HG02763 (cell line): ENCODE measurements at regions not wholly inside any gene's neighbourhood (a gene's known extent, or its start where the extent isn't known, plus 50 kb on each side); places are given as distances from the start of the nearest gene placed in this dataset.

ENCODE experiments used
- ATAC-seq: cut with Tn5 transposase; IDR thresholded peaks from one replicate; pipeline ENCODE4 v1.9.1; 2021; ENCODE audit warnings: mild to moderate bottlenecking, moderate library complexity; ENCODE audit not compliant: unreplicated experiment

DNA sequence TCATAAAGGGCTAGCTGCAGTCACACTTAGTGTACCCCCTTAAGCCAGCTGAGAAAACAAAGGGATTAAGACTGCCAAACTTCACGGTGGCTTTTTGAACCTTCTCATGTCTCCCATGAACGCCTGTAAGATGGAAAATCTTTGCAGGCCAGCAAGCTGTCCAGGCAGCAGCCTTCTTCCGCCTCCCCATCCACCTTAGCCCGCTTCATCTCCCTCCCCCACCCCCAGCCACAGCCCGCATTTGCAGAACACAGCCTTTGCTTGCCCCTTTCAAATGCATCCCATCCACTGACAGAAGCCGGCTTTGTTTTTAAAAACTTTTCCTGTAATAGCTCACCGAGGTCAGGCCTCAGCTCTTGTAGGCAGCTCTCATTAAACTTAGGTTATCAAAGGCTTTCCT lies 113.8 kb upstream of the FAM9B start:
- no peak for ATAC-seq

DNA sequence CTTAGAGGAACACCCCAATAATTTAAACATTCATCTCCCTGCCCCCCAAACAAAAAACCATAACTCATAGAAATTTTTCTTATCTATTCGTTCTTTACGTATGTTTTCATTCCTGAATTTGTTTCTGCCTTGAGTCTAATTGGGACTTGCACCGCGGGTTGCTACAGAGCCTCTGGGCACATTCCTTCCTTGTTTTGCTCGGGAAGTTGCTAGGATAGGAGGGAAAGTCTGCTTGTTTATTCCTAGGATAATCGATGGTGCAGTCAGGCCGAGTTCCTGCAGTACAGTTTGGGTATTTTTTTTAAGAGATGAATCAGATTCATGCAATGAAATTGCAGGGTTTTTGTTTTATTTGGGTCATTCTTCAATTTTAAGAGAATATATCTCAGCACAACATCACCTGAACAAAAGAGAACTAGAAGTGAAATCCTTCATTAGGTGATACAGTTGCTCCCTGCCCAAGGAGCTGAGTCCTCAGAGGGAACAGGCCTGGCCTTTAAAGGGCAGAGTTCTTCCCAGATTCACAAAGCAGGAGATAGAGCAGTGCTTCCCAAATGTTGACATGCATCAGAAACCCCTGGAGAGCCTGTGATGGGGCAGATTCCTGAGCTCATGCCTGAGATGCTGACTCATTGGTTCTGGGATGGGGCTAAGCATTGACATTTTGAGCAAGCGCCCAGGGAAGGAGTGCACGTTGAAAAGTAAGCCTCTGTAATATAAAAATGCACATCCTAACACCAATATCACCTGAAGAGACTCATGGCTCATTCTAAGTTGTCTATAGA lies 114.9 kb upstream of the FAM9B start:
- ATAC-seq: no peak

DNA sequence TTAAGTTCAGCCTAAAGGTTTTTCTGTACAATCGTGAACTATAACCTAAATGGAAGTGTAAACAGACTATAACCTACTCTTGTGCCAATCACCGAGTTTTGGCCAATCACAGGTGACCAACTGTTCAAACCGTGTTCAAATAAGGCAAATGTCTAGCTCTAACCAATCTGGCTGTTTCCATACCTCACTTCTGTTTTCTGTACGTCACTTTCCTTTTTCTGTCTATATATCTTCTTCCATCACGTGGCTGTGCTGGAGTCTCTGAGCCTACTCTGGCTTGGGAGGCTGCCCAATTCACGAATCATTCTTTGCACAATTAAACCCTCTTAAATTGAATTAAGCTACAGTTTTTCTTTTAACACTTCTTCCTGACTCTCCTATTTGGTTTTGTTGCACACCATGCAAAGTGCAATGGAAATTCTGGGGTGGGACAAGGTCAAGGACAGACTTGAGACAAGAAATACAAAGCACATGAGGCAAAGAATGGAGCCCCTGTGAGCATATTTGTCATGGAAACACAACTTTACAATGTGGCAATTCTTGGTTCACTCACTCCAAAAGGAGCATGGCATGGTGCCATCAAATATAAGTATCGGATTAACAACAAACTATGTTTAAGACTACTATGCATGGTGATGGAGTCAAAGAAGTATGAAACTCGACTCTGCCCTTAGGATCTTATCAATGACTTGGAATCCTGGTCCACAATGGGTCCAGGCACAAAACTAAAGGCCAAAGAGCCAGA lies 115.7 kb upstream of the FAM9B start:
- ATAC-seq: no peak

DNA sequence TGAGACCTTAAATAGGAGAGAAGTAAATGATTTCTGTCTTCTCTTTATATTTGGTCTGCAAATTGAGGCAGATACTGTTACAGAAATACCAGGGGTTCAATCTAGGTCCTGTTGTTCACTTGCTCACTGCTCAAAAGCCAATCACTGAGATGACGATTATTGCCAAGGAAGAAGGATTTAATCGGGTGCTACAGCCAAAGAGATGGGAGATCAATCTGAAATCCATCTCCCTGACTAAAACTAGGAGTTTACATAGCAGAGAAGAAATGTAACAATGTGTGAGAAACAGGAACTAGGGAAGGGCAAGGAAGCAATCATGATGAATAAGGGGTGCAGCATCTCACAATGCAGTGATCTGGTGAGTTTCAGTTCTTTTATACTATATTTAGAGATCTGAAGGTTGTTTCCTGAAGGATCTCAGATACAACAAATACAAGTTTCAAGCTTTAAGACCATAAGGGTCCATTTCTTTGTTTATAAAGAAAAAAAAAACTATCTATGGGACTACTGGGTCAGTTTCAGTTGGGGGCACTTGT lies 117.9 kb upstream of the FAM9B start:
- no peak for ATAC-seq

DNA sequence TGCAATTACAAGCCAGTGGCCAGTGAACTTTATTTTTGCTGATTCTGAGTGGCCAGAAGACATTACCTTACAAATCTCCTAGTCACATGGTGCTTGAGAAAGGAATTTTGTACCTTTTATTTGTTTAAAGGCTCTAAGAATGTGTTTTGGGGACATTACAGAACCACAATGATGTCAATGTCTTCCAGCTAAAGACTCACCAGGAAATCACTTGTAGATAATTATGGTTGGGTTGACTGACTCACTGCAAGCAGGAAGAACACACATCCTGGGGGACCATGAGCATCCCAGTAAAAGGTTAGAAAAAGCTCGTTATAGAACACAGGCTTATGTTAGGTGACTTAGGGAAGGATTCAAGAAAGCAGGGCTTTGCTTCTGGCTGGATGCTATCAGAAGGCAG lies 119.4 kb upstream of the FAM9B start:
- ATAC-seq: no peak

DNA sequence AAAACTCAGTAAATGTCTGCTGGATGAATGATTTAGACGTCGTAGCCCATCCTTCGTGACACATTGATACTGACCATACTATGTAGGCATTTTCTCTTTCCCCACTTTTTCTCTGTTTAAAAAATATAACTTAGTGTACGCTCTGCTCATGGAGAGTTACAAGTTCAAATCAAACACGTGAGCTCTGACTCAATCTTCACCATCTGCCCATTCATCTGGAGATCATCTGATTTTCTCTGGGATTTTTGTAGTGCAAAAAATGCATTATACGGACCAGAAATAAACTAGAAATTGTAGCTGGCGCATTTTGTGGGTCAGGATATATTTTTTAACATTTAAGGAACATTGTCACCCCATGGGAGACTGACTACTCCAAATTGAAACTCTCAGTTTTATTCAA lies 124.7 kb upstream of the FAM9B start:
- no peak for ATAC-seq

DNA sequence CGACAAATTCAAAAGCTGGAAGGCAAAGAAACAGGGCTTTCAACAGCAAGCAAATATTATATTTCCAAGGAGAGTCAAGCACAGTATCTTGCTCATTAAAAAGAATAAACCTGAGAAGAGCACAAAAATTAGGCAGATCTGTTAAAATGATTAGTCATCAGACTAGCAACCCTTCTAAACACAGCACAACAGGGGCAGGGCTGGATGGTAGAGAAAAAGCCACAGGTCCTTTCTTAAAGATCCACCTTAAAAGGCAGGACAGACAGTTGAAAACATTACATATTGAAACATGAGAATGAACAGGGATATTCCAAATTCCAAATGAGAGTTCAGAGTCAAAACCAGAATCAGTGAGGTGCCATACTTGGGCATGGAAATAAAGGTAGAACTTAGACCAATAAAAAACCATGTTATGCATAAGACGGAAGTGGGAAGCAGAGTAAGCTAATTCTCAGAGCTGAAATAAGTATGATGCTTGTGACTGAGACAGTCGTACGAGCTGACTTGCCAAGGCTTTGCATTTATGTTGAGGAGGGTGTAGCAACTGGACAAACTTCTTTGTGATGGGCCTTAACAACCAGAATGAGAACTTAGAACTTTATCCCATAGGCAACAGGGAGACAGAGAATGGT lies 126.9 kb upstream of the FAM9B start:
- ATAC-seq: no peak

DNA sequence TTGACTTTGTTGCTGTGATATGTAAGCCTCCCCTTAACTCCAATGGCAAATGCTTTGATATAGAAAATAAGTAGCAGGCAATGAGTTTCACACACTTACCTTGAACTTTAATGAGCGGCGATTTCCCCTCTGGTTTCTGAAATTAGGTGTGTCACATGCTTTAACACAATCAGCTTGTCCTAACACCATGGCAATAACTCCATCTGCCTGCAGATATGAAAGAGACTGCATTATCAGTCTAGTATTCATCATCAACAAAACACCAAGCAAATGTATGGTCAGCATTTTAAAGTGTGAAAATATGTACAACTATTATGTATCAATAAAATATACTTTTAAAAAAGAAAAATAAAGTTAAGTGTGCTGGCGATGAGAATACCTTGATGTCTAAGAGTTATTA lies 128.8 kb upstream of the FAM9B start:
- no peak for ATAC-seq

DNA sequence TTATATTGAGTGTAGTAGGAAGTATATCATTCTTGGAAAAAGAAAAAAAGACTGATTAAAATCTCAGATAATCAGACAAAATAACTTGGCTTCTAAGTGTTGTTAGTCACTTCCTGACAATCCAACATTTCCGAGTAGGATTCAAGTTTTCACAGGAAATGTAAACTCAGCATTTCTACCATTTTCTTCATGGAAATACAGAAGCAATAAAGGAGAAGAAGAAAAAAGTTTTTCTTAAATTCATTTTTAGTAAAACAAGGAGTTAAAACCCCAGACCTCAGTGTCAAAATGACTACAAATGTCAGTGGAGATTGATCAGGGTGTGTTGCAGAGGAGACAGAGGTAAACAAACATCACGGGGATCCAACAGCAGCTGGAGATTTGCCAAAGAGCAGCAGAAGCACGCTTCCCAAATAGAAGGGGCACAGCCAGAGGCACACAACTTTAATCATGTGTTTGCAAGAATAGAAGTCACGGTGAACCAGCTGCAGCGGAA lies 129.3 kb upstream of the FAM9B start:
- no peak for ATAC-seq

DNA sequence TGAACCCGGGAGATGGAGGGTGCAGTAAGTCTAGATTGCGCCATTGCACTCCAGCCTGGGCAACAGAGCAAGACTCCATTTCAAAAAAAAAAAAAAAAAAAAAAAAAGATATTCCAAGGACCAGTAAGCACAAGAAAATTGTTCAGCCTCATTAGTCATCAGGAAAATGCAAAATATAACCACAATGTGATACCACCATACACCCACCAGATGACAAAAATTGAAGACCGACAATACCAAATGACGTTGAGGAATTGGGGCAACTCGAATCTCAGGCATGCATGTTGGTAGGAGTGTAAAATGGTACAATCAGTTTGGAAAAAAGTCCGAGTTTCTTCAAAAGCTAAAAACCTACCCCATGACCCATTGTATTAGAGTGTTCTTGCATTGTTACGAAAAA lies 130.2 kb upstream of the FAM9B start:
- ATAC-seq: no peak

DNA sequence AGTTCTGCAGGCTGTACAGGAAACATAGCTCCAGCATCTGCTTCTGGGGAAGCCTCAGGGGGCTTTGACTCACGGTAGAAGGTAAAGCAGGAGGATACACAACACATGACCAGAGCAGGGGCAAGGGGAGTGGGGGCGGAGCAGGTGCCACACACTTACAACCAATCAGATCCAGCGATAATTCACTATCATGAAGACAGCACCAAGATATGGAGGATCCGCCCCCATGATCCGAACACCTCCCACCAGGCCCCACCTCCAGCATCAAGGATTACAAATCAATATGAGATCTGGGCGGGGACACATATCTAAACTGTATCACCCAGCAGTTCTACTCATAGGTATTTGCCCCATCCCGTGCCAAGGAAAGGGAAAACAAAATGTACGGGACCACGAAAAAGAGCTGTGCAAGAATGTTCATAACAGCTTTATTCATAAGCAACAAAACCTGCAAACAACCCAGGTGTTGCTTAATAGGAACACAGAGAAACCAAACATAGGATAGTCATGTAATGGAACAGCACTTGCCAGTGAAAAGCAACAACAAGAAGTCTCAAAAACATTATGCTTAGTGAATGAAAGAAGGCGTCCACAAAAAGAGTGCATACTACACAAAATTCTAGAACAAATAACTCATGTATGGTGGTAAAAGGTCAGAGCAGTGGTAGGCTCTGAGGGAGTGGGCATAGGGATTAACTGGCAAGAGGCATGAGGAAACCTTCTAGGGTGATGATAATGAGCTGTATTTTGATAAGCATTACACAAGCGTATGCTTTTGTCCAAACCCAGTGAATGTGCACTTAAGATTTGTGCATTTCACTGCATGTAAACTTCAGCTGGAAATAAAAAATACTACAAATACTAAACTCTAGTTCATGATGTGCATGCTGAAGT lies 130.9 kb upstream of the FAM9B start:
- no peak for ATAC-seq

DNA sequence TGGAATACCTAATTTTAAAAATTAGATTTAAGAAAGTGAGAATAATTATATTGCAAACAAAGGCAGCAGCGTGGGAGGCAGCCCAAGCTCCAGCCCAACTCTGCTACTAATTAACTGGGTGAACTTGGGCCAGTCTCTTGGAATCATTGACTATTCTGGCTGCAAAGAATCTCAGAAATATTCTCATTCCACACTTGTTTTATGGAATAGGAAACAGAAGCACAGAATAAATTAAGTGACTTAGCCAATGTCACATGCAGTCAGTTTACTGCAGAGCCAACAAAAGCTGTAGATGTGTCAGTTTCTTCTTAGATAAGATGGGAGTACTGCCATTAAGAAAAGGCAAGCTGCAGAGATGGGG lies 132.6 kb upstream of the FAM9B start:
- ATAC-seq: no peak

DNA sequence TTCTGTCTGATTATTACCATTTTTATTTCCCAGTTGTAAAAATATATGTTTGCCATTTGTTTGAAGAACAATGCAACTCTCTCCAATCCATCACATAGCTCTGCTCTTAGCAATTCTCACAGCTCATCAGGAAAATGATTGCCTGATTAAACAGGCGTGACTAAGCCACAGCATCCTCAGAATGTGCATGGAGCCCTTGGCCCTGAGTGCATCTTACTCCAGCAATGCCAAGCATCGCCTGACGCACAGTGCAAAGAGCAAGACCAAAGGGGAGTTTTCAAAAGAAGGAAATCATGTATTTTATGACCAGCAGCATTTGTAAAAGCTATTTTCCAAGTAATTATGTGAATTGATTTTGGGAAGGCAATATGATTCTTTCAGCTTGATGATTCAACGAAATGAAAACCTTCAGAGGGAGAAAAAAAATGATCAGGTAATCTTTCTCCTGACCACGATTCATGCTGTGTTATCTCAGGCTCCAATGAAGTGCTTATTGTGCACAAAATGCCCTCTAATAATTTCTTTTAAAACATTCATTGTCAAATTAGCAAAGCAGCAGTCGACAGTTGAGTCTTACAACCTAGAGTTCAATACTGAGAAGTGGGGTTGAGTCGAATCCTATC lies 138.0 kb upstream of the FAM9B start:
- no peak for ATAC-seq

DNA sequence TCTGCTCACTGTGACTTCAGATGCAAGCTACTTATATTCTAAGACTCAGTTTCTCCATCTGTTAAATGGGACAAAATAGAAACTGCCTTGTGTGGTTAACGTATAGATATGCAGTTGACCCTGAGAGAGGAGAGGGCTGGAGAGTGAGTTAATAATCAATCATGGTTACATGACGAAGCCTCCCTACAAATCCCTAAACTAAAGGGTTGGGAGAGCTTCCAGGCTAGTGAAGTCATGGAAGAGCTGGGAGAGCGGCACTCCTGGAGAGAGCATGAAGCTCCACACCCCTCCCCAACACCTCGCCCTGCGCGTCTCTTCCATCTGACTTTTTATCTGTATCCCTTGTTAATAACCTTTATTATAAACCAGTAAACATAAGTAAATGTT lies 138.5 kb upstream of the FAM9B start:
- no peak for ATAC-seq

DNA sequence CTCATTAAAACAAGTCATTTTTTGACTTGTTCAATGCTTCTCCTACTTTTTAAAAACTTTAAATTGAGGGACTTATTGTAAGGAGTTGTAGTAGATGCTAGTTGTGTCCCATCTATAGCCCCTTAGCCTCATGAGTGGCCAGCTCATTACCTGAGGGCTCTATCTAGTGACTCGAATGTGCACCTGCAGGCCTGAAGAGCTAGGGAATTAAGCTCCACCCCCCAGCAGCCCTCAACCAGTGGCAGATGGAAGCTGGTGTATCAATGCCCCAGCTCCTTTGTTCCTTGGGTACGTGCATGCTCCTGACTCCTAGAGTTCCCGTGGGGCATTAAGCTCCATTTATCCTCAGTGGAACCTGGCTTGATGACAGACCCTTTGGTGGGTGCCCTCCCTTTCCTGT lies 146.7 kb upstream of the FAM9B start:
- ATAC-seq: no peak

DNA sequence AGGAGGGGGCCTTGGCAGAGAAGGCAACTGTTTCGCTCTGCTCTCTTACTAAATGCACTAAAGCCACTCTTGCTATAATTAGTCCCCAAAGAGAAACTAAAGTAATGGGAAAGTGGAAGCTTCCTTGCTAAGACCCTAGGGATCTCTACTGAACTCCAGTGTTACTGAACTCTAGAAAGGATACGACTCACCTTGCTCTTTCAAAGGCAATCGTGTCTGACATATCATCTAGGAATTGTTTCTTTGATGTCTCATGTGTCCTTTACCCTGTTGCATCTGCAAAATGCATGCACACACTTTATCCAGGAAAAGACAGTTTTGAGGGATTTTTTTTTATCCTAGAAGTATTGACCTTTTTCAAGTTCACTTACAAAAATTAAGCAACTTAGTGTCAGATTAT lies 148.1 kb upstream of the FAM9B start:
- no peak for ATAC-seq

DNA sequence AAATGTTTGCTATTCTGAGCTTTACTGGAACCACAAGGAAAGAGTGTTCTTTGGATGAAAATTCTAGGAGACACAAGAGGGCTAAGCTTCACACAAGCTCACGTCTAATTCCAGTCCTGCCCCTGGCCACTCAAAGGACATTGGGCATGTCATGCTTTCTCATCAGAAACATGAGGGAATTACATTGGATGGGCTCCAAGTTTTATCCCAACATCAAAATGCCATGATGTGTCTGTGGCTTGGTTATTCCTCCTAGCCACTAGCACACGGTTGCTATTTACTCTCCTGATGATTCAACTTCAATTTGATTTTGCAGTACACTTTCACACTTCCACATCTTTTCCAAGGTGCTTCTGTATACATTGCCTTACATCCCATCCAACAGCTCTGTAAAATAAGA lies 149.6 kb upstream of the FAM9B start:
- ATAC-seq: no peak

DNA sequence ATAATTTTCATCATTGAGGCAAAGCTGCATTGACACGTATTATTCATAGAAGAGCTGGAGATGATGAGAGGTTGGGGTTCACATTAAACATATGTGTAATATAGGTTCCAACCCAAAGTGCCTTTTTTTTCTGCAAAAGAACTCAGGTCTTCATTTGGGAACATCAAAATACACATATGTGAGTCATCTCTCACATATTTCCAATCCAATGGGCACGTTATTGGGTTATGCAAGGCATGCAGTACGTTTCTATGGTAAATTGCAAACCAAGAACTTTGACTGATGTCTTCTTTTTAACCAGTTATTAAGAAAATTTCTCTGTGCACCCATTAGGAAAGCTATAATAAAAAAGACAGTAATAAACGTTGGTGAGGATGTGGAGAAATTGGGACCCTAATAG lies 150.3 kb upstream of the FAM9B start:
- no peak for ATAC-seq

DNA sequence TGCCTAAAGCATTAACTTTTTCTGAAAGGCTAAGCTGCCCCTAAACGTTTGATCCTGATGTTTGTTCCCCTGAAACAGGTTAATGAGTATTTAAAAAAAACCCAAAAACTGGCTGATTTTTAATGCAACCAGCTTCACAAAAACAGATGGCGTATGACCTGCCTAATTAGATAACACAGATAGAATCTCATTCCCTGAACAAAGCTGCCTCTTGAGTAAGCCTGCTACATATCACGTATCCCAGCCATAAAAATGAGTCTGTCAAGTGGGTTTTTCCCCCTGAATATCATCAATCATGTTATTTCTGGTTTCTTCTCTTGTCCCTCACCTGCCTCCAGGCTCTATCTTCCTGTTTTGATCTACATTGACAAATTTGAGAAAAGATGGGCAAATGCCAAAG lies 154.2 kb upstream of the FAM9B start:
- no peak for ATAC-seq

DNA sequence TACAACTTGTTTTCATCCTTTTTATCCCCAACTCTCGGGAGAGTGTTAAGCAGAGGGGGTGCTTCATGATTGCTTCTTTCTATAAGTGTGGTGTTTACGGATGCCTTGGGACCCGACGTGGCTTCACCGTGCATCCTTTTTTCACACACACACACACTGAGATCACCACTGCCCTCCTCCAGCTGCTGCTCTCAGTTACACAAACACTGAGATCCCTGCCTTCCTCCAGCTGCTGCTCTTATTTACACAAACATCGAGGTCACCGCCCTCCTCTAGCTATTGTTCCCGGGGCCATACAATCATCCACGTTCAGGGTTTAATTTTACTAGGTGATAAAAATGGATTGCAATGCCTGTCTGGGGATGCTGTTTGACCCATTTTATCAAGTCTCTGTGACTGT lies 155.4 kb upstream of the FAM9B start:
- no peak for ATAC-seq
